HG02840 (cell line): ENCODE measurements at regions not wholly inside any gene's neighbourhood (a gene's known extent, or its start where the extent isn't known, plus 50 kb on each side); places are given as distances from the start of the nearest gene placed in this dataset.

Source experiments
- ATAC-seq: cut with Tn5 transposase; IDR thresholded peaks from one replicate; pipeline ENCODE4 v1.9.1; 2021; ENCODE audit warnings: mild to moderate bottlenecking, moderate library complexity, moderate number of reproducible peaks; ENCODE audit not compliant: unreplicated experiment, low FRiP score

- ATAC-seq = no peak
Measured at GRCh38 chr5:147036691-147037245, 158.2 kb upstream of the PPP2R2B start.

- ATAC-seq = no peak
Measured at GRCh38 chr5:147037515-147038205, 159.1 kb upstream of the PPP2R2B start.

GRCh38 chr5:147040856-147041255 lies 162.3 kb upstream of the PPP2R2B start:
- ATAC-seq = no peak

GRCh38 chr5:147044572-147045273 lies 166.2 kb upstream of the PPP2R2B start:
- no peak for ATAC-seq

- ATAC-seq = no peak
Measured at GRCh38 chr5:147045290-147045689, 166.7 kb upstream of the PPP2R2B start.

GRCh38 chr5:147046281-147046680 lies 167.7 kb upstream of the PPP2R2B start:
- ATAC-seq = no peak

- no peak for ATAC-seq
Measured at GRCh38 chr5:147046894-147047293, 168.3 kb upstream of the PPP2R2B start.

- no peak for ATAC-seq
Measured at GRCh38 chr5:147049764-147050163, 171.2 kb upstream of the PPP2R2B start.

GRCh38 chr5:147050172-147050571 lies 171.6 kb upstream of the PPP2R2B start:
- no peak for ATAC-seq

GRCh38 chr5:147051193-147051592 lies 172.6 kb upstream of the PPP2R2B start:
- no peak for ATAC-seq

GRCh38 chr5:147052519-147052918 lies 174.0 kb upstream of the PPP2R2B start:
- no peak for ATAC-seq

- no peak for ATAC-seq
Measured at GRCh38 chr5:147055089-147055826, 176.7 kb upstream of the PPP2R2B start.

GRCh38 chr5:147055850-147056566 lies 177.5 kb upstream of the PPP2R2B start:
- no peak for ATAC-seq

GRCh38 chr5:147057051-147057450 lies 177.8 kb upstream of the STK32A start:
- ATAC-seq = no peak

- no peak for ATAC-seq
Measured at GRCh38 chr5:147061431-147061830, 173.4 kb upstream of the STK32A start.

GRCh38 chr5:147062427-147062826 lies 172.4 kb upstream of the STK32A start:
- ATAC-seq = no peak

- ATAC-seq = no peak
Measured at GRCh38 chr5:147063943-147064342, 170.9 kb upstream of the STK32A start.

GRCh38 chr5:147065071-147065470 lies 169.8 kb upstream of the STK32A start:
- ATAC-seq = no peak

GRCh38 chr5:147068998-147069397 lies 165.8 kb upstream of the STK32A start:
- ATAC-seq = no peak

- no peak for ATAC-seq
Measured at GRCh38 chr5:147072622-147073021, 162.2 kb upstream of the STK32A start.
